ENCODE measurements at regions not wholly inside any gene's neighbourhood (a gene's known extent, or its start where the extent isn't known, plus 50 kb on each side); places are given as distances from the start of the nearest gene placed in this dataset.

- no peak for ATAC-seq
- TF ChIP-seq ZNF70 (CRISPR knock-in tag; IDR thresholded peaks at IDR 0.05) (no peak), GLIS3 (CRISPR knock-in tag; IDR thresholded peaks at IDR 0.05) (no peak), CSDC2 (CRISPR knock-in tag; IDR thresholded peaks at IDR 0.05) (no peak), SNAI2 (CRISPR knock-in tag; IDR thresholded peaks at IDR 0.05) (no peak), ESRRG (CRISPR knock-in tag; IDR thresholded peaks at IDR 0.05) (no peak), ZNF8 (CRISPR knock-in tag; IDR thresholded peaks at IDR 0.05) (no peak), TCF4 (CRISPR knock-in tag; IDR thresholded peaks at IDR 0.05; ENCODE audit: borderline replicate concordance) (no peak), ZFP3 (CRISPR knock-in tag; IDR thresholded peaks at IDR 0.05) (no peak), PATZ1 (CRISPR knock-in tag; IDR thresholded peaks at IDR 0.05; ENCODE audit: borderline replicate concordance) (no peak), PPARA (CRISPR knock-in tag; IDR thresholded peaks at IDR 0.05; ENCODE audit: borderline replicate concordance) (no peak), ZC3H10 (CRISPR knock-in tag; IDR thresholded peaks at IDR 0.05) (no peak), BACH2 (CRISPR knock-in tag; IDR thresholded peaks at IDR 0.05; ENCODE audit: borderline replicate concordance) (no peak), CREB5 (CRISPR knock-in tag; IDR thresholded peaks at IDR 0.05; ENCODE audit: low read depth) (no peak), OSR1 (CRISPR knock-in tag; IDR thresholded peaks at IDR 0.05) (no peak), TOX (CRISPR knock-in tag; IDR thresholded peaks at IDR 0.05; ENCODE audit: borderline replicate concordance) (no peak), ZNF565 (CRISPR knock-in tag; conservative IDR thresholded peaks at IDR 0.05; ENCODE audit: low read depth) (no peak), RARB (CRISPR knock-in tag; IDR thresholded peaks at IDR 0.05) (no peak), ARNTL (CRISPR knock-in tag; IDR thresholded peaks at IDR 0.05; ENCODE audit: borderline replicate concordance, low read depth) (no peak)
Measured at GRCh38 chr15:97686324-97686723, 274.2 kb upstream of the ARRDC4 start.

GRCh38 chr15:97687654-97688053 is 272.8 kb upstream of the ARRDC4 start:
- TF ChIP-seq ZC3H10 (CRISPR knock-in tag; IDR thresholded peaks at IDR 0.05) (no peak), RARB (CRISPR knock-in tag; IDR thresholded peaks at IDR 0.05) (no peak), POU6F1 (CRISPR knock-in tag; IDR thresholded peaks at IDR 0.05; ENCODE audit: borderline replicate concordance, low read depth) (no peak), ZNF70 (CRISPR knock-in tag; IDR thresholded peaks at IDR 0.05) (no peak), PATZ1 (CRISPR knock-in tag; IDR thresholded peaks at IDR 0.05; ENCODE audit: borderline replicate concordance) (no peak)
- ATAC-seq: no peak

- no peak for ATAC-seq
- TF ChIP-seq TSHZ2 (CRISPR knock-in tag; IDR thresholded peaks at IDR 0.05) (no peak), SNAI2 (CRISPR knock-in tag; IDR thresholded peaks at IDR 0.05) (no peak), PPARA (CRISPR knock-in tag; IDR thresholded peaks at IDR 0.05; ENCODE audit: borderline replicate concordance) (no peak)
Measured at GRCh38 chr15:97688177-97688576, 272.3 kb upstream of the ARRDC4 start.

All from SK-N-SH treated with all-trans-retinoic acid at 6 μM for 48 hours (cell line).